COR-L47 (cell line): ENCODE measurements at regions not wholly inside any gene's neighbourhood (a gene's known extent, or its start where the extent isn't known, plus 50 kb on each side); places are given as distances from the start of the nearest gene placed in this dataset.
"Not testable (repeated sequence)": the region's sequence is repeated elsewhere in the genome, so short reads cannot be mapped to it uniquely, and the experiment has no call there.

ENCODE experiments used
- DNase-seq: peaks from one replicate; lab custom pipeline; 2025; lab: John Stamatoyannopoulos, UW

DNA sequence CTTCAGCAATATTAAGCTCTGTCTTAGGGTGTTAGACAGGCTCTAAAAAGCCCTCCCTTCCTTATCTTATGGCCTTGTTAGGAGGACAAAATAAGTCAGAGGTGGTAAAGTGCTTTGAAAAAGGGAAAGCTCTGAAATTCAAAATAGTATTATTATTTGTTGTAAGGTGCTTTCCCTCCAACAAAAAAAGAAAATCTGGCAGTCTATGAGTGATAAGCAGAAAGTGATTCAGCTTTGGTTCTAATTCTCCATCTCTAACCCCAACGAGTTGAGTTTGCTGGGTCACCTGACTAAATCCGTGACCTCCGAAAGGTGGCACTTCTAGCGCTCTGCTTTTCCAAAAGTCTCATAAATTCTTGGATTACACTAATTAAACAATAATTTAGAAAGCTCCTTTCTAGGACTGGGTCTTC lies 305.1 kb downstream of the BCL2L11 start:
- not testable (repeated sequence) for DNase-seq

DNA sequence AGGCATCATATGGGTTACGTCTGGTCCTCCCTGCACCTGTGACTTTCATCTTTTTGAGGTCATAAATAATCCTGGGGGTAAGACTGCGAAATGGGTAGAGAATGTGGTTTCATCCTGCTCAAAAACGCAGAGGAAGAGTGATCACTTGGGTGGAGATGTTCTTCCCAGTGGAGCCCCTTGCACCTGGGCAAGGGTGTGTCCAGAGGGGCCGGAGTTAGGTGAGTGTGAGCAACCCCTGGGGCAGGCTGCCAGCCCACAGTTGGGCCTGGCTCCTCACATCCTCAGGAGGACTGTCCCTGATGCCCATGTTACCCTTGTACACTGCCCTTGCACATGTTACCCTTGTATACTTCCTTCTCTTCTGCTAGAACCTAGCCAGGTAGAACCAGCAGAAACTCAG lies 306.6 kb downstream of the BCL2L11 start:
- DNase-seq: not testable (repeated sequence)

DNA sequence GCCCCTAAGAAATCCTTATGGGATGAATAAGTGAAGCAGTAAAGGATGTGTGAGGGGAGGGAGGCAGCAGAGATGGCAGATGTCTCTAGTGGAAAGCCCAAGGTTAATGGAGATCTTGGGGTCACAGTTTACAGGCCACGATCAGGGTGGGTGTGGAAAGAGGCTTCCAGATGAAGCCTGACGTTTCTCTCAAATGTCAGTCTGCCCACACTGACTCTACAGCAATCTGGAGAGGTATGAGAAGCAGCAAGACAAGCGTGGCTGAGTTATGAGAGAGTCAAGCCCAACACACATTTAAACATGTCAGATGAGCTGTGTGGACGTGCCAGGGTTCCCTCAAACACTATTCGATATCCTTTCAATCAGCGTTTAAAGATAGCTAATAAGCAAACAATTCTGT lies 308.2 kb downstream of the BCL2L11 start:
- DNase-seq: not testable (repeated sequence)

DNA sequence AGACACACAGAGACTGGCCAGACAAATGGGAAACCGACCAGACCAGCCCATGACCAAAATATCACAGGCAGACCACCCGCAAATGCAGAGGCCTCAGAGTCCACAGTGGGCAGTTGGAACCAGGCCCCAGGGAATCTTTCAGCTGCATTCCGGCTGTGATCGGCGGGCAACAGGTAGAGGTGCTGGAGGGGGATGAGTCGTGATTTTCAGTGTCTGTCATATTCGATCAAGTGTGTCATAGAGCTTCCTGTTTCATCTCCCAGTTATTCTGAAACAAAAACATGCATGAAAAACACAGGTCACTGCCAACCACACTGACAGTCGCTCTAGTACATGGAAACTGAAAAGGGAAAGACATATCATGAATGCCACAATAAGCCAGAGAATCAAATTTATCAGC lies 308.6 kb downstream of the BCL2L11 start:
- DNase-seq: not testable (repeated sequence)

DNA sequence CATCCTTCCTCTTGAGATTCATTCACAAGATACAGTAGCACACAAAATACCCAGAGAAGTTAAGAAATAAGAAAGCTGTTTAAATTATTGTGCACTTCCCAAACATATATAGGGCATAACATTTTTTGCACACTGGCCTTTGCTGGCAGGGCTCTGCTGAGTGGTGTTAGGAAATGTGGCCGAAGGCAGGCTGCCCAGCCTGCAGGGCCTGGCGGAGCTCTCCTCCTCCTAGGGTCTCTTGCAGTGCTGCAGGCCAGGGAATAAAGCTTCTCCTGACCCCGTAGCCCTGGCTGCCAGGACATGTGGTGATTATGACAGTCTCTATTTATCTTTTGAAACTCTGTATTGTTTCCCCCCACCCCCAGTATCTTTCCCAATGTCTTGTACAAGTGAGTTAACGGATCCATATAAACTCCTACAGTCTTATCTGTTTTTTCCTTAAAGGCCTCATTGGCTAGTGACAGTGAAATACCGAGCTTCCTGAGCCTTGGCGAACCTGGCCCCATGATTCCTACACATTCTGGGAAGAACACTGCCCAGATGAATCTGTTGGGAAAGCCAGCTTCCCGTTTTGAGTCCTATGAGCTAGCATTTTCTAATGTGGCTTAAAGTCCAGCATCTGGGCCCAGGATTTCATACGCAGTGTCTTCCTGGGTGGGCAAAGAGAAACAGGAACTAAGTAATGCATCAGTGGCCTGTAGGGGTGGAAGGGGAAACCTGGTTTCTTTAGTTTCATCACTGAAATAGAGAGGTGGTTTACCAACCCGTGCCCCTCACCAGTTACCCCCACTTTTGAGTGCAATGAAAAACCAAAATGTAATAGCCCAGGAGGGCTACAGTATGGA lies 310.3 kb downstream of the BCL2L11 start:
- DNase-seq: not testable (repeated sequence)

DNA sequence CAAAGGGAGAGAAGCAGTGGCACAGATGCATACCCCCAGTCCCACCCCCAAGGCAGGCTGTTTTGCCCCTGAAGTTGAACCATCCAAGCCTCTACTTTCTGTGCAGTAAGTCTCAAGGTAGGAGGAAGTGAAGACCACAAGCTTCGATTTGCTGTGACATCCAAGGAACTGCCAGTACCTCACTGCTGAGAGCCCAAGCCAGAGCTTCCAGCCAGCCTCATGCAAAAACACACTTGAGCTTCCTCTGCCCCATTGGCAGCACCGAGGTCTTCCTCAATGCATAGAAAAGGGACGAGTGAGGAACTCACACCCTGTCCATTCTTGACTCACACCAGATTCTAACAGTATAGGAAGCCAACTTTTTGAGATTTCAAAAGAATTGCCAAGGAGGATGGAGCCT lies 311.7 kb downstream of the BCL2L11 start:
- DNase-seq: not testable (repeated sequence)

DNA sequence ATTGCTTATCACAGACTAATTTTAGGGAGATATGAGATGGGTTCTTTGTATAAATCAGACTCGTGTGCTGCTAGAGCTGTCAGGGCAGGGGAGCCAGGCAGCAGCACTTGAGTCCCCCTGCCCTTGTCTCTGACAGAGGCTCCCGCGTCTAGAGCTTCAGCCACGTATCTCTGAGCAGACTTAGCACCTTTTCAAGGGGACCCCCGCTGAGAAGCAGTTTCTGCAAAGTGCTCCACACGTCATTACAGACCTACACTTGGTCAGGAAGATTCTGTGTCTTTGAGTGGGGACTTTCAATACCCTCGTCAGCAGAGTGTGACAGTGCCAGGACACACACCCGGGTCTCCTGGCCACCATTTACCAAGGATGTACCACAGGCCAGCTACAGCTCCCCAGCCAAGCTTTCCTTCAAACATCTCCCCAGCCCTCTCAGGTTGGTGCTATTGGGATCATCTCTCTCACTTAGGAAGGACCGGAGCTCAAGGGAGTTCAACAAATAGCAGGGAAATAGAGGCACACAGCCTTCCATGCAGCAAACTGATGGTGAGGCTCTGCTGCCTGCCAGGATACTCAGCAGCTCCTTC lies 312.3 kb downstream of the BCL2L11 start:
- not testable (repeated sequence) for DNase-seq

DNA sequence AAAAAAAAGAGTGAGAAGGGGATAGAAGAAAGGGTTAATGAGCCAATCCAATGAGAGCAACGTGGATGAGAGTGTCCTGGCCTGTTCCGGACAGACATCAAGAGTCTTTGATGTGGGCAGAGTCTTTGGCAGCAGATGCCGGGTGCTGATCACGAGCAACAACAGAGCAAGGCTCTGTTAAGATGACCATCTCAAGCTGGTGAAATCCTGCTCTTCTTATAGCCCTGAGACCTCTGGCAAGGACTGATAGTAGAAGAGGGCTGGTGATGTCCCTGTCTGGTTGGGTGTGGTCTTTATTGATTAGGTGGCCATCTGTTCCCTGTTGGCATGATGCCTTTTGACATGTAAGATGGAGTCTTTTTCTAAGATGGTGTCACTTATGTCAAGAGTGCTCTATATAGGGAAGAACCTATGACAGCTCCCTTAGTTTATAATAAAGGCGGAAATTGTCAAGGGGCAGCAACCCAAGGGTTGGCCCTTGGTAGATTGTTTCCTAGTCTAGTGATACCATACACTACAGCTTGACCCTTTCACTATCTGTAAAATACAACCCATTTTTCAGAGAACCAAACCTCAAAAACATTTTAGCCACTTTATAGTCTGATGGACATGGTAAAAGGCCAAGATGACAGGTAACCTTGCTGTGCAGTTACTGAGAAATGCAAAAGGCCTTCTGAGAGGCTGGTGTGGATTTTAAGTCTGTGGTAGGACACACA lies 313.3 kb downstream of the BCL2L11 start:
- not testable (repeated sequence) for DNase-seq

DNA sequence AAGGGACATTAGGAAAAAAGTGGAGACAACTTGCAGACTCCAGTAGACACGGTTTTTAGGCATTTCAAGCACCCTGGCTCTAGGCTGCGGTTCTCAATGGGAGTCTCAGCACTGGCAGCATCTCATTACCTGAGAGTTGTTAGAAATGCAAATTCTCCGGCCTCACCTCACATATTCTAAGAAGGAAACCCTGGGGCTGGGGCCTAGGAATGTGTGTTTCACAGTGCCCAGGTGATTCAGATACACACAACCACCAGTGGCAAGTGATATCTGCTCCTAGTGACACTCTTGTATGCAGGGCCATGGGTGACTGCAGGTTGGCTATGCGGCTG lies 313.9 kb downstream of the BCL2L11 start:
- not testable (repeated sequence) for DNase-seq

DNA sequence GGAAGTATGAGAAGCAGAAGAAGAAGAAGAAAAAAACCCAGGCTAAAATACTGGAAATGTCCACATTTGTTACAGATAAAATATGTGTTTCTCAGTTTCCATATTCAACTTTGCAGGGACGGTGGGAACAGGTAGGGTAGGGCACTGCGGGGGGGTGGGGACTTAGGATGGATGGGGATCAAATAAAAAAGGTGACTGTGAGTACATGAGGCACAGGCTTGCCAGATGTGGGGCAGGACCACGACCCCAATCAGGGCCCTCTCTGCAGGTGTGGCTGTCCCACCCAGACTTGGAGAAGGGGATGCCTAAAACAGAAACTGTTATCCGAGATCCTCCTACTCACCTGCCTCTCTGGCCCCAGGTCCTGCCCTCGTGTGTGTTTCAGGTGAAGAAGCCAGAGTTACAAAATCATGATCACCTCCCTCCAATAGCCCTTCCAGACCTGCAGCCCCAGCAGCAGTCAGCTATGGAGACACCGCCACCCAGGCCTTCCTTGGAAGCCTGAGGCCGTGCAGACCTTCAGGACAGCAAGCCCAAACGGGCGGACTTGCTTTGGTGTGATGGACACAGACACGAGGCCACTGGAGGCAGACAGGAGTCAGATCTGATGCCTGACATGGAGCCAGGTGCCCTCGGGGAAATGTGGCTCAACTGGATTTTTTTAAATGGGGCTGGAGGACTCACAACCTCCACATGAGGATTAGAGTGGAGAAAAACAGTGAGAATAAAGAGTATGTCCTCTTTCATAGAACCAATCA lies 315.0 kb downstream of the BCL2L11 start:
- DNase-seq: not testable (repeated sequence)

DNA sequence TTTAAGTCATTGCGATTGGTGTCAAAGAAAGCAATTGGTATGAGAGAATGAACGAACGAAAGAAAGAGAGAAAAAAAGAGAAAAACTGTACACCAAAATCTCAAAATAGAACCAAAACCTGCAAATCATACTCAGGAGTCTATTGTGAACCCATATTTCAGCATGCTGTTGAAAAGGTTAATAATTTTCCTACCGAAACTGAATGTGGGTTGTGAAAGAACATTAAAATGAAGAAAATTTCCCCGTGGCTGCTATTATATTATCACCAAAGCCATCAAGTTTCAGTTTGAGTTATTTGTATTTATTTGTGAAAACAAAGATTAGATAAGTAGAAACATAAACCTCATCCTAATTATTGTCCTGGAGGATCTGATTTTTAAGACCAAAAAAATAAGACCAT lies 315.7 kb downstream of the BCL2L11 start:
- DNase-seq: not testable (repeated sequence)

DNA sequence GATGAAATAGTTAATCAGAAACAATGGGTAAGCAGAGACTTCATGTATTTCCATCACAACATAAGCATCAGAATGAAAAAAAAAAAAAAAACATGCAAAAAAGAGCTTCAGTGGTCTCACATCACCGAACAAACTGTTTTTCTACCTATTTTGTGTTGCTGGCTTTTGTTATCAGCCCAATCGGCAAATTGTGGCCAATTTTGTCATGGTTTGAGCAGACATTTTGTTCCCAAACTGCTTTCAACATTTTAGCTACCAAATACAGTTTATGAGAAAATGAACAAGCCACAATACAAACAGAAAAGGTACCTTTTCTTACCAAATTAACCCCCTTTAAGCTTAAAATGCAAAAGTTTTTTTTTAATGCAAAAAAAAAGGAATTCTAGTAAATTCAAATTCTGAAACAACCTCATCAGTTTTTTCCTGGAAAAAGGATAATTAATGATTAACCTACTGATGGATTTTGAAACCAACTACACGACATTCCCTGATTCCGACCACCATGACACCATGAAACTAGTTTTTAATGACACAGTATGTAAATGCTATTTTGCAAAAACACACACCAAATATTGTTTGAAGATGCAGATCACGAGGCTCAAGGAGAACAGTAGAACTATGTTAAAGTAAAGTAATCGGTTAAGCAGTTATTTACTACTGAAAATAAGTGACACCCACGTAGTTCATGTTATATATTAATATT lies 316.7 kb downstream of the BCL2L11 start:
- DNase-seq: not testable (repeated sequence)

DNA sequence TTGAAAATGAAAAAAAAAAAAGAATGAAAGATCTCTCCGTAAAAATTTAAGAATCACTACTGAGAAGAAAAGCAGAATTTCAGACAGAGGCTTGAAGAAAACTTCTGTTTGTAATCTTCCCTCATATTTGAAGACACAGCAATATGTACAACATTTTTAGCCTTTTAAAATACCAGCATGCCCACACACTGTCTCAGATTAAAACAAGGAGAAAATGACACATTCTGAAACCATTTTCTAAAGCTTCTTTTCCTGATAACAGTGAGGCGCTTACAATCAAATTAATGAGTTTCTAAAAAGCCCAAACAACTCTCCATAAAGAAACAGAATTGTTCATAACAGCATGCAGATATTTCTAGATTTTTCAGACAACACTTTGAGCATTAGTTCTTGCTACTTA lies 317.4 kb downstream of the BCL2L11 start:
- DNase-seq: not testable (repeated sequence)

DNA sequence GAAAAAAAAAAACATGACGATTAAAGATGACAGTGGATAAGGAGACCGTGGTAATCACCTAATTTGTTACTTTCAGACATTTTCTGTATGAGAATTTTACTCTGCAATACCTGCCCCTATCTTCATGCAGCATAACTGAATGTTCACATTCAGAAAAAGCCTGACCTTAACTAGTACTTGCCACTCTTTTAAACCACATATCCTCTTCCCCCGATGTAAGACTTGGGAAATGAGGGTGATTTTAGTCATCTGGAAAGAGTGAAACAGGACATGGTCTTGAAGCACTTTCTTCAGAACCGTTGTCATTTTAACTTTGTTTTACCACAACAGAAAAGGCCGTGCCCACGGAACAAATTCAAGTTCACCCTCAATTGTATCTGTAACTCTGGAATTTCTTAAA lies 318.5 kb downstream of the BCL2L11 start:
- DNase-seq: not testable (repeated sequence)

DNA sequence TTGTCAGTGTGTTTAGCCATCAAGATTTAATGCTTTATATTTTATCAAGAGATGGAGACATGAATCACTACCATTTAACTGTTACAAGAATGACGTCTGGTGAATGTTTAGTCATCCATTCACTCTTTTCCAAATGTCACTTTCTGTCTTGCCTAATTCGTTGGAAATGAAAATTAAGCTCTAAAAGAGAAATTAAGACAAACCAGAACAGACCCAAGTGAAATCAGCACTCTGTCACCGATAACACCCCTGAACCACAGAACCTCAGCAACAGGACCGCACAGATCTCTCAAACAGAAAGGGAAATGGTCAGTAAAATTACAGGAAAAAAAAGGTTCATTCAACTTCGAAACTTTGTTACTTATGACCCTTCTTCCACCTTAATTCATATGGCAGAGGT lies 320.9 kb downstream of the BCL2L11 start:
- not testable (repeated sequence) for DNase-seq

DNA sequence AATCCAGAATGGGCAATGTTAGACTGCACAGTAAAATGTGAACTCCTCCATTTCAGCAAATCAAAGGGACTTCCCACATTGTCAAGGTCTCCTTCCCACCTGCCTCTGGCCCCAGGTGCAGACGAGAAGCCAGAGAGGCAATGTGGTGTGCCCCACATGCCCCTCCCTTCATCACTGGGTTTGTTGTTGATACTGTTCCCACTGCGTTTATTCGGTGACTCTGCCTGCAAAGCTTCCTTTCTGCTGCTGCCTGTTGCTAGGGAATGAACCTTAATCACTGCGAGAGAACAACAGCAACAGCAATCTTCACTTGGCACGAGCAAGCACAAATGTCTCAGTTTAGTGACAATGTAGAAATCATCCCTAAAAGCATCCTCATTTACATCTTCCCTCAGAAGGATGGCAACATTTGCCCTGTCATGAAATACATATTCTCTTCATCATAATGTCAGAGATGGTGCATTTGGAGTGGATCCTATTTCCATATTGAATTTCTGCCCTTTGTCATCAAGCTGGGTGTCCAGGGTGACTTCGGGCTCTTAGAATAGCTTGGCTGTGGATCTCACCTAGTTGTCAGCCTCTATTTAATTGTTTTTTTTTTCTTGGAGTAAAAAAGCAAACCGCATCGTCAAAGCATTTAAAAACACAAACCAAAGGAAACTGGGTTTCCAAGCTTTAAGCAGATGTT lies 322.2 kb downstream of the BCL2L11 start:
- DNase-seq: not testable (repeated sequence)

DNA sequence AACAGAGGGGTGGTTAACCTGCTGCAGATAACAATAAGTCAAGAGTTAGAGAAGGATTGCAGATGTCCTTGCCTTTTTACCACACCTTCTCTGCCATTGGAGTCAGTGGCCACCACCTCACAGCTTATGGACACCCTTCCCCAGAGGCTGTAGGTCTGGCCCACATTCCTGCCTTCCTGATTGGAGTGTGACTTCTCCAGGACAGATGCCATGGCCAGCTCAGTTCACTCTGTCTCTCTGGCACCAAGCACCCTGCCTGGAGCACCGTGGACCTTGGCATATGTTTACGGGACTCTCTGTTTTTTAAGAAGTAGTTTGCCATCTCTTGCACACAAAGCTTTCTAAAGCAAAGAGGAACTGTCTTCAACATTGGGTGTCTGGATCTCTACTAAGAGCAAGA lies 323.8 kb downstream of the BCL2L11 start:
- DNase-seq: not testable (repeated sequence)

DNA sequence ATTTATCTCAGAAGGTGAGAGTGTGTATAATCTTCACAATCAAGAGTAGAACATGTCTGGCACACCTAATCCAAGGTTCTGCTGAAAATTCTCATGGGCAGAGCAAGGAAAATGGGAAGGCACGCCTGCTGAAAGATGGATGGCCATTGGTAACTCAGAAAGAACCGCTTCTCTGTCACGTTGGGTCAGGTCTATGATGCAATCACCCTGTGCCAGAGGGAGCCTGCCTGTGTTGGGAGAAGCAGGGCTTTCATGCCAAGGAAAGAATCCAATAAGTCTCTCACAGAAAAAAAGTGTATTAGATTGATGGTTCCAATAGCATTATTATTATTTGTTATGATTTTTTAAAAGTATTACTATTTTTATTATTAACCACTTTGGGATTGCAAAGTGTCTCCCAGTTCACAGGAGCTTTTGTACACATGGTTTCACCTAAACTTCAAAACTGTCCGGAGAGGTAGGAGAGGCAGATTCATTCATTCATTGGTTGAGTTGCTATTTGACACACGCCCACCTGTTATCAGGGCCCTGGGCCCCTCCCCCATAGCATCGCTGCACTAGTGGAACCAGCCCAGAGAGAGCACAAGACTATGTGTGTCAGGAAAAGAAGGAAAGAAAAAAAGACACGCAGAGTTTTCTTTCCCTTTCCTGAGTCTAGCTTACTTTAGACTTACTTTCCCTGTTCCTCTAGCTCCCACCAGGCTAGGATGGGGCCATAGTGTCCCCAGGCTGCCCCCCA lies 324.6 kb downstream of the BCL2L11 start:
- DNase-seq: not testable (repeated sequence)

DNA sequence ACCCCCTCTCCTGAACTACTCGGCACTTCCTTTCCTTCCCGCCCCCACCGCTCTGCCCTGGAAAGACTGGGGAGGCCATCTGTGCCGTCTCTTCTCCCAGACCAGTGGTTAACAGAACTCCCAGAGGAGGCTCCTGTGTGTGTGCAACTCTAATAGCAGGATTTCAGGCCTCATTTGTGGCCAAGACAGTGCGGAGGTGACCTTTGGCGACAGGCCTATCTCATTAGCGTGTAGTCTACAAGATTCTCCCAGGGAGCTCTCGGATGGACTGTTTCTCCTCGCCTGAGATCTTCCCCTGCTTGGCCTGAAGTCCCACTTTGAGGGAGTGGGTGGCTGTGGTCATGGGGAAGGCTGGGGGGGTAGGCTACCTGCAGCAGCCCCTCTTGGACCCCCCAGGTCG lies 325.2 kb downstream of the BCL2L11 start:
- DNase-seq: not testable (repeated sequence)

DNA sequence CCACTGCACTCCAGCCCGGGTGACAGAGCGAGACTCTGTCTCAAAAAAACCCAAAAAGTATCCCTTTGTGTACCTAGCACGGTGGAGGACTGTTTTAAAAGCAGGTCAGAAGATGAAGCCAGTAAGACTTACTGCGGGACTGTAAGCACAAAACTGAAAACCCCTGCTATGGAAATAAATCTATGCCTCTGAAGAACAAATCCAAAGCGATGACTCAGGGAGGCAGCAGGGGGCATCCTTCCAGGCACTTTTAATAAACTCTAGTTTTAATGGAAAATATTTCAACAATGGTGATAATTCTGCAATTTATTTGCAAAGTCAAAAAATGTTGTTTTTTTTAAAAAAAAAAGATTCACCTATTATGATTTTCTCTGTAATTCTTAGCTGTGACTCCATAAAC lies 326.8 kb downstream of the BCL2L11 start:
- DNase-seq: not testable (repeated sequence)
